PC-3 (cell line): ENCODE measurements at regions not wholly inside any gene's neighbourhood (a gene's known extent, or its start where the extent isn't known, plus 50 kb on each side); places are given as distances from the start of the nearest gene placed in this dataset.

Source experiments
- ATAC-seq: fragments of 200-7000 bp; cut with Tn5 transposase; 2 replicates; pipeline ENCODE4 v1.9.1; 2020; ENCODE audit warnings: mild to moderate bottlenecking, moderate library complexity
- BruUV-seq: library from RNA; stranded (reverse); fragments of 400-500 nt; replicated peaks from 2 replicates; lab custom pipeline; 2021; lab: Mats Ljungman, UMichigan
- CTCF ChIA-PET: fragments of 300-600 bp; sonication (Branson Sonifier 250); formaldehyde crosslinking; loops from one replicate; lab custom pipeline; 2022; ENCODE audit warnings: antibody characterized with exemption; lab: Charles Lee
- POLR2A ChIA-PET: fragments of 300-600 bp; sonication (Branson Sonifier 250); formaldehyde crosslinking; loops from one replicate; lab custom pipeline; 2022; ENCODE audit warnings: antibody characterized with exemption; ENCODE audit not compliant: unreplicated experiment; lab: Charles Lee
- DNase-seq: peaks from one replicate; pipeline ENCODE4 v3.0.0-alpha.2; 2015
- H2AFZ ChIP-seq: fragments of 300-600 bp; sonication (generic); 2 replicates; pipeline ENCODE4 v1.6.0; 2016; ENCODE audit warnings: antibody characterized with exemption, low read length
- H3F3A ChIP-seq: fragments of 300-600 bp; sonication (generic); one replicate; pipeline ENCODE4 v1.6.0; 2017; ENCODE audit warnings: antibody characterized with exemption, low read length, control low read depth, mild to moderate bottlenecking; ENCODE audit not compliant: unreplicated experiment
- H3K27ac ChIP-seq: fragments of 300-600 bp; sonication (generic); 2 replicates; pipeline ENCODE4 v1.5.1; 2016; ENCODE audit warnings: mild to moderate bottlenecking, low read length
- H3K27me3 ChIP-seq: fragments of 300-600 bp; sonication (generic); 2 replicates; pipeline ENCODE4 v1.6.1; 2016; ENCODE audit warnings: low read length, mixed read lengths
- H3K36me3 ChIP-seq: fragments of 300-600 bp; sonication (generic); 2 replicates; pipeline ENCODE4 v1.6.1; 2016; ENCODE audit warnings: low read depth, mixed run types, low read length, mixed read lengths
- H3K4me1 ChIP-seq: fragments of 300-600 bp; sonication (generic); 2 replicates; pipeline ENCODE4 v1.5.1; 2016; ENCODE audit warnings: low read length; ENCODE audit not compliant: insufficient read depth
- H3K4me2 ChIP-seq: fragments of 300-600 bp; sonication (generic); 2 replicates; pipeline ENCODE4 v1.6.0; 2016; ENCODE audit warnings: low read length
- H3K4me3 ChIP-seq: fragments of 300-600 bp; sonication (generic); 2 replicates; pipeline ENCODE4 v1.5.1; 2016; ENCODE audit warnings: mild to moderate bottlenecking, low read length, mixed read lengths
- H3K79me2 ChIP-seq: fragments of 300-600 bp; sonication (generic); 2 replicates; pipeline ENCODE4 v1.6.1; 2017; ENCODE audit warnings: low read length, mixed read lengths
- H3K9ac ChIP-seq: fragments of 300-600 bp; sonication (generic); 2 replicates; pipeline ENCODE4 v1.6.0; 2016; ENCODE audit warnings: mild to moderate bottlenecking, low read length
- H3K9me2 ChIP-seq: fragments of 300-600 bp; sonication (generic); replicated peaks from 2 replicates; pipeline ENCODE4 v1.6.1; 2016; ENCODE audit warnings: mixed run types, low read length, mixed read lengths
- H3K9me3 ChIP-seq: fragments of 300-600 bp; sonication (generic); 2 replicates; pipeline ENCODE4 v1.6.1; 2016; ENCODE audit warnings: low read length, mixed read lengths
- H4K20me1 ChIP-seq: fragments of 300-600 bp; sonication (generic); 2 replicates; pipeline ENCODE4 v1.6.1; 2016; ENCODE audit warnings: low read length, mixed read lengths
- CTCF ChIP-seq: fragments of 300-600 bp; sonication (generic); conservative IDR thresholded peaks from 2 replicates; pipeline ENCODE4 v1.5.1; 2017; ENCODE audit warnings: antibody characterized with exemption, low read depth, mild to moderate bottlenecking, low read length
- EZH2 ChIP-seq: fragments of 300-600 bp; sonication (generic); IDR thresholded peaks from one replicate; pipeline ENCODE4 v1.6.1; 2017; ENCODE audit warnings: antibody characterized with exemption, mild to moderate bottlenecking, low read length; ENCODE audit not compliant: unreplicated experiment
- EZH2phosphoT487 ChIP-seq: fragments of 300-600 bp; sonication (generic); IDR thresholded peaks from 2 replicates; pipeline ENCODE4 v1.6.1; 2018; ENCODE audit warnings: mild to moderate bottlenecking, antibody characterized with exemption, low read length, borderline replicate concordance
- intact Hi-C: fragments of 100-400 bp; cut with micrococcal nuclease; formaldehyde crosslinking; loops from 2 replicates; pipeline ENCODE4 v1.9.0; 2023

DNA sequence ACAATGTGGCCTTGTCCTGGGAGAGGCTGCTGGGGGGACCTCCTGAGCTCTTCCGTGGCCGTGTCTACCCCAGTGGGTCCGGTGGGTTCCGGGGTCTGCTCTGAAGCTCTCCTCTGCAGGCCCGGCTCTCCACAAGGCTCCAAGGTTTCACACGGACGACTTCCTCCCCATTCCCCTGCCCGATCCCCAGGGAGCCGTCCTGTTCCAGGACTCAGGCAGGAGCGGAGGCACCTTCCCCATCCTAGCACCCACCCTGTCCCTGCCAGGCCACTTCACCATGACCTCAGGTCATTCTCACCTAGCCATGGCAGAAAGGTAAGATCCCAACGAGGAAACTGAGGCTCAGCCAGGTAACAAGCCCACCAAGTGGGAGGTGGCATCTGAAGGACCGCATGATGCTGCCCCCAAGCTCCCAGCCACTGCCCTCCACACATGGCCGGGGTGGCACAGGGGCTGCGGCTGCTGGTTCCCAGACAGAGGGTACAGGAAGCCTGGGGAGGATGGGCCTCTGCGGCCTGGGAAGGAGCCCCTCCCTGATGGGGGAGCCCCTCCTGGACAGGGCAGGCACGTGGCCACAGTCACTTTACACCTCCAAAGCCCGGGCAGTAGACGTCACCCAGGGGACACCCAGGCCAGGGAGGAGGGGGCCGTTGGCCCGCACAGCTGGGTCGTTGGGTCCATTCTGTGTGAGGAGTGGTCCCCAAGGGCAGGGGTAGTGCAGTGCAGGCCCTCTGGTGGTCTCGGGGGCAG lies 274.0 kb downstream of the NDUFA10 start:
- H3K4me3 ChIP-seq: no peak overlapping the region
- no peaks in the 10 kb centered on the region for H3K79me2 ChIP-seq
- no peaks in the 10 kb centered on the region for H3K9me2 ChIP-seq
- TF ChIP-seq EZH2phosphoT487 (no peak), EZH2 (no peak), CTCF (no peak)
- ChIA-PET CTCF (no interaction called here), POLR2A (no interaction called here)
- ATAC-seq: no peak
- no peaks in the 10 kb centered on the region for H4K20me1 ChIP-seq
- H3K9ac ChIP-seq: no peak overlapping the region
- DNase-seq: no peak
- H2AFZ ChIP-seq: no peak overlapping the region
- no peaks in the 10 kb centered on the region for H3K4me1 ChIP-seq
- H3K27ac ChIP-seq: no peak overlapping the region
- H3K9me3 ChIP-seq: no peaks in the 10 kb centered on the region
- H3K27me3 ChIP-seq: peaks cover 12% of the 10 kb centered on the region
- BruUV-seq: no TSS peak
- H3F3A ChIP-seq: no peaks in the 10 kb centered on the region
- H3K4me2 ChIP-seq: no peak overlapping the region
- intact Hi-C loops: no loop called here
- no peaks in the 10 kb centered on the region for H3K36me3 ChIP-seq

DNA sequence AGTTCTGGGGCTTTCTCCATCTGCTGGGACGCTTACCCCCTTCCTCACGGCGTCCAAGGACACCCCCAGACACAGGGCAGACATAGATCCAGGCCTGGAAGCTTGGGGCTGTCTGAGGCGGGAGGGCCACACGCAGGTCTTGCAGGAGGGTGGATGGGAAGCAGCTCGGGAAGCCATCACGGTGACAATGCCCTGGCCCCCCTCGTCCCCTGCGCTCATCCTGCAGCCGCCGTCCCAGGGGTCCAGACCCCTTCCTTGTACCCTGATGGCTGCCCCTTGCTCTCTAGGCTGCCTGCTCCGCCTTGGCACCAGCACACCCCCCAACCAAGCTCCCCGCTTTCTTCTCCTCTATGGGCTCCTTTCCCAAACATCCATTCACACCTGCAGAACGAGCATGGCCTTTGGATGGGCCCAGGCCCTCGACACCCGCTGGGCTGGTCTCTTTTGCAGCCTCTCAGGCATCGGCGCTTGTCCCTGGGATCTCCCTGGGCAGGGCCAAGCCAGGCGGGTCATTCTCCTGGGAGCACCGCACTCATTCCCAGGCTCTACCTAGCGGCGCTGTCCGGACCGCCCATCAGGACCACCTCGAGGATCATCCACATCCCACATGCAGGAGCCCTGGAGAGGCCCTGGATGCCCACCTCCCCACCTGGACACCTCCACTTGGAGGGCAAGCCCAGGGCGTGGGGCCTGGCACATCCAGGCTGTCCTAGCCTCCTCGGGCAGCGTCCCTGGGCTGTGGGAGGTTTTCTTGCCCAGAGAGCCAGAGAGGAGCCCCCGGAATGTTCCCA lies 274.9 kb downstream of the NDUFA10 start:
- TF ChIP-seq CTCF (no peak), EZH2phosphoT487 (no peak)
- Histone ChIP-seq H3K27ac (no peak overlapping the region), H4K20me1 (no peaks in the 10 kb centered on the region), H3F3A (no peaks in the 10 kb centered on the region), H2AFZ (no peak overlapping the region), H3K27me3 (peaks cover 21% of the 10 kb centered on the region), H3K4me2 (no peak overlapping the region), H3K4me3 (no peak overlapping the region), H3K79me2 (no peaks in the 10 kb centered on the region), H3K36me3 (no peaks in the 10 kb centered on the region), H3K4me1 (no peaks in the 10 kb centered on the region), H3K9me2 (no peaks in the 10 kb centered on the region), H3K9me3 (no peaks in the 10 kb centered on the region), H3K9ac (no peak overlapping the region)
- DNase-seq (no peak), ATAC-seq (no peak)
- ChIA-PET CTCF (no interaction called here), POLR2A (interaction anchor here (0.7 kb wide), 1 partner anchor 130 kb away, joined by 3 read pairs; no protein-coding TSS in a partner anchor)
- intact Hi-C loops: no loop called here
- no TSS peak for BruUV-seq
